ENCODE measurements at regions not wholly inside any gene's neighbourhood (a gene's known extent, or its start where the extent isn't known, plus 50 kb on each side); places are given as distances from the start of the nearest gene placed in this dataset.

GRCh38 chr2:19027626-19028025 lies 330.8 kb downstream of the OSR1 start:
- ATAC-seq (no peak), DNase-seq (ENCODE audit: missing footprints) (no peak)

GRCh38 chr2:19026261-19026660 lies 332.2 kb downstream of the OSR1 start:
- intact Hi-C loops (cut with DNase I), result no loop called here
- ATAC-seq (no peak), DNase-seq (ENCODE audit: missing footprints) (no peak)

More at GRCh38 chr2:19027626-19028025, 330.8 kb downstream of the OSR1 start:
- intact Hi-C loops (cut with DNase I), result no loop called here

- intact Hi-C loops (cut with DNase I), result no loop called here
- DNase-seq (ENCODE audit: missing footprints) (no peak), ATAC-seq (no peak)
These were observed 336.1 kb downstream of the OSR1 start for GRCh38 chr2:19022334-19022733.

GRCh38 chr2:19021721-19022120 lies 336.7 kb downstream of the OSR1 start:
- intact Hi-C loops (cut with DNase I), result no loop called here
- no peak for ATAC-seq

GRCh38 chr2:19021100-19021476 lies 337.3 kb downstream of the OSR1 start:
- intact Hi-C loops (cut with DNase I), result no loop called here
- DNase-seq (ENCODE audit: missing footprints), result no peak
- ATAC-seq, result peak; percentile 54

More at GRCh38 chr2:19021721-19022120, 336.7 kb downstream of the OSR1 start:
- DNase-seq (ENCODE audit: missing footprints), result no peak

- DNase-seq (ENCODE audit: missing footprints) (no peak), ATAC-seq (no peak)
- intact Hi-C loops (cut with DNase I), result no loop called here
These were observed 338.0 kb downstream of the OSR1 start for GRCh38 chr2:19020144-19021099.

- DNase-seq (ENCODE audit: missing footprints), result no peak
- intact Hi-C loops (cut with DNase I), result no loop called here
- no peak for ATAC-seq
These were observed 348.9 kb downstream of the OSR1 start for GRCh38 chr2:19009510-19009909.

- no peak for DNase-seq (ENCODE audit: missing footprints)
- intact Hi-C loops (cut with DNase I), result no loop called here
- no peak for ATAC-seq
These were observed 354.9 kb downstream of the OSR1 start for GRCh38 chr2:19003554-19003953.

- DNase-seq (ENCODE audit: missing footprints) (no peak), ATAC-seq (no peak)
- intact Hi-C loops (cut with DNase I), result no loop called here
These were observed 357.6 kb downstream of the OSR1 start for GRCh38 chr2:19000776-19001175.

GRCh38 chr2:18999198-18999597 lies 359.2 kb downstream of the OSR1 start:
- intact Hi-C loops (cut with DNase I), result no loop called here
- DNase-seq (ENCODE audit: missing footprints) (no peak), ATAC-seq (no peak)

- no peak for ATAC-seq
- no peak for DNase-seq (ENCODE audit: missing footprints)
- intact Hi-C loops (cut with DNase I), result no loop called here
These were observed 359.9 kb downstream of the OSR1 start for GRCh38 chr2:18998491-18998890.

GRCh38 chr2:18993756-18994338 lies 364.6 kb downstream of the OSR1 start:
- intact Hi-C loops (cut with DNase I), result no loop called here
- ATAC-seq (no peak), DNase-seq (ENCODE audit: missing footprints) (no peak)

GRCh38 chr2:18991177-18992168 lies 366.9 kb downstream of the OSR1 start:
- peak; percentile 82 for ATAC-seq
- DNase-seq (ENCODE audit: missing footprints), result no peak
- intact Hi-C loops (cut with DNase I), result no loop called here

GRCh38 chr2:18988631-18989232 lies 369.7 kb downstream of the OSR1 start:
- intact Hi-C loops (cut with DNase I), result loop anchor here (5.0 to 10.0 kb wide), 4 partner anchors 234 to 699 kb away; no protein-coding TSS in a partner anchor
- ATAC-seq, result no peak
- DNase-seq (ENCODE audit: missing footprints), result no peak

GRCh38 chr2:18987592-18988073 lies 370.8 kb downstream of the OSR1 start:
- ATAC-seq (peak; percentile 36), DNase-seq (ENCODE audit: missing footprints) (peak; percentile 72)

GRCh38 chr2:18987016-18987415 lies 371.4 kb downstream of the OSR1 start:
- intact Hi-C loops (cut with DNase I), result loop anchor here (5.0 to 10.0 kb wide), 4 partner anchors 232 to 700 kb away; no protein-coding TSS in a partner anchor
- DNase-seq (ENCODE audit: missing footprints) (no peak), ATAC-seq (no peak)

More at GRCh38 chr2:18987592-18988073, 370.8 kb downstream of the OSR1 start:
- intact Hi-C loops (cut with DNase I), result loop anchor here (5.0 to 10.0 kb wide), 4 partner anchors 233 to 700 kb away; no protein-coding TSS in a partner anchor

GRCh38 chr2:18986046-18986445 lies 372.4 kb downstream of the OSR1 start:
- intact Hi-C loops (cut with DNase I), result loop anchor here (5.0 to 10.0 kb wide), 4 partner anchors 231 to 701 kb away; no protein-coding TSS in a partner anchor
- ATAC-seq (no peak), DNase-seq (ENCODE audit: missing footprints) (no peak)

- ATAC-seq, result peak; percentile 53
- DNase-seq (ENCODE audit: missing footprints), result no peak
- intact Hi-C loops (cut with DNase I), result loop anchor here (10.0 kb wide), 1 partner anchor 226 kb away; no protein-coding TSS in a partner anchor
These were observed 377.5 kb downstream of the OSR1 start for GRCh38 chr2:18980786-18981430.

All from Right ventricle myocardium inferior (tissue), 1 donor.